HepG2 (cell line): ENCODE measurements at regions not wholly inside any gene's neighbourhood (a gene's known extent, or its start where the extent isn't known, plus 50 kb on each side); places are given as distances from the start of the nearest gene placed in this dataset.
A peak's percentile ranks its signal among the peaks of the same experiment; 100 is the strongest.

Source experiments
- ATF7-NPFF ChIP-seq: sonication (generic); formaldehyde crosslinking; IDR thresholded peaks from 2 replicates; pipeline ENCODE4 v1.8.1; 2023; ENCODE audit warnings: mild to moderate bottlenecking, low read depth, missing genetic modification reagents, moderate library complexity
- CENPT ChIP-seq: sonication (generic); formaldehyde crosslinking; IDR thresholded peaks from 2 replicates; pipeline ENCODE4 v1.8.0; 2022; ENCODE audit warnings: low read depth, mild to moderate bottlenecking, moderate library complexity, missing genetic modification reagents
- DPF2 ChIP-seq: sonication (generic); formaldehyde crosslinking; IDR thresholded peaks from 2 replicates; pipeline ENCODE4 v1.4.0; 2020; ENCODE audit warnings: mild to moderate bottlenecking, low read depth, missing genetic modification reagents, borderline replicate concordance
- FOXA1 ChIP-seq, 2 experiments: fragments of 450-650 bp in 1 of 2; sonication (generic) in 1 of 2; formaldehyde crosslinking in 1 of 2; IDR thresholded peaks; 2 replicates each; pipeline versions ENCODE4 v1.4.0 to v1.6.1; 2016 to 2020; ENCODE audit warnings: missing genetic modification reagents in 1 of 2
- HDAC1 ChIP-seq: sonication (generic); formaldehyde crosslinking; IDR thresholded peaks from 2 replicates; pipeline ENCODE4 v1.5.1; 2020; ENCODE audit warnings: mild to moderate bottlenecking, missing genetic modification reagents
- POLR2A ChIP-seq, 2 experiments: IDR thresholded peaks; 2 replicates each; pipeline ENCODE4 v1.6.1; 2011; ENCODE audit warnings: low read depth in 2 of 2, low read length in 2 of 2, mild to moderate bottlenecking in 1 of 2, moderate library complexity in 1 of 2; ENCODE audit not compliant: insufficient read depth in 1 of 2
- ZFP37 ChIP-seq: sonication (generic); formaldehyde crosslinking; IDR thresholded peaks from 2 replicates; pipeline ENCODE4 v1.4.0; 2020; ENCODE audit warnings: missing genetic modification reagents, borderline replicate concordance
- TF ChIP-seq, protein P1 (sequence below): sonication (generic); formaldehyde crosslinking; IDR thresholded peaks from 2 replicates; pipeline ENCODE4 v1.5.0; 2020; ENCODE audit warnings: mild to moderate bottlenecking, missing genetic modification reagents, moderate library complexity

DNA sequence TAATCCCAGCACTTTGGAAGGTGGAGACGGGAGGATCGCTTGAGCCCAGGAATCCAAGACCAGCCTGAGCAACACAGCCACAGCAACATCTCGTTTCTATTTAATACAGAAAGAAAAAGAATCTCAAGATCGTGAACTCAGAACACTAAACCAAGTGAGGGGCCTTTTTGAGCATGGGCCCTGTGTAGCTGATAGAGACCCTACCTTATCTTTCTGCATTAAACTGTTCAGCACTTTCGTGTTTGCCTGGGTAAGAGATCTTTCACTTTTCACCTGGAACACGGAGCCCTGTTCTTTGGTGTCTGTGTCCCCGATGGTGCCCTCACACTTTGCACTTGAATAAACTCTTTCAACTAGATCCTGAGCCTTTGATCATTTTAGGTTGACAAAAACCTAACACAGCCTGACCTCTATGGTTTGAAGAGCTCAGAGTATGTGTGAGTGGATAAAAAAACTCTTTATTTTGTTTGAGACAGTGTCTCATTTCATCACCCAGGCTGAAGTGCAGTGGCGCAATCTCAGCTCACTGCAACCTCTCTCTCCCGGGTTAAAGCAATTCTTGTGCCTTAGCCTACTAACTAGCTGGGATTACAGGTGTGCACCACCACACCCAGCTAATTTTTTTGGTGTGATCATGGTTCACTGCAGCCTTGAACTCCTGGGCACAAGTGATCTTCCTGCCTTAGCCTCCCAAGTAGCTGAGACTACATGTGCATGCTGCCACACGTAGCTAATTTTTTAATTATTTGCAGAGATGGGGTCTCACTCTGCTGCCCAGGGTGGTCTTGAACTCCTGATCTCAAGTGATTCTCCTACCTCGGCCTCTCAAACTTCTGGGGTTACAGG is 83.8 kb upstream of the GRIN2A start:
- TF ChIP-seq ZFP37 (CRISPR knock-in tag) (peak; percentile 49; the same call in 1 of the 2 replicates), POLR2A (IDR thresholded peaks at IDR 0.05; ENCODE audit: insufficient read depth in 1 of 2, low read depth in 2 of 2, low read length in 2 of 2) (0 out of 4 replicates have a peak, but pooled peaks of 1 of the 2 experiments have one; percentile 17), DPF2 (CRISPR knock-in tag) (peak; percentile 97), FOXA1 (IDR thresholded peaks at IDR 0.05) (no peak), FOXA1 (CRISPR knock-in tag; IDR thresholded peaks at IDR 0.05) (peak; percentile 82), HDAC1 (CRISPR knock-in tag) (peak; percentile 92), CENPT (CRISPR knock-in tag) (no peak), ATF7-NPFF (CRISPR knock-in tag) (peak; percentile 65)
- TF ChIP-seq, protein P1, sequence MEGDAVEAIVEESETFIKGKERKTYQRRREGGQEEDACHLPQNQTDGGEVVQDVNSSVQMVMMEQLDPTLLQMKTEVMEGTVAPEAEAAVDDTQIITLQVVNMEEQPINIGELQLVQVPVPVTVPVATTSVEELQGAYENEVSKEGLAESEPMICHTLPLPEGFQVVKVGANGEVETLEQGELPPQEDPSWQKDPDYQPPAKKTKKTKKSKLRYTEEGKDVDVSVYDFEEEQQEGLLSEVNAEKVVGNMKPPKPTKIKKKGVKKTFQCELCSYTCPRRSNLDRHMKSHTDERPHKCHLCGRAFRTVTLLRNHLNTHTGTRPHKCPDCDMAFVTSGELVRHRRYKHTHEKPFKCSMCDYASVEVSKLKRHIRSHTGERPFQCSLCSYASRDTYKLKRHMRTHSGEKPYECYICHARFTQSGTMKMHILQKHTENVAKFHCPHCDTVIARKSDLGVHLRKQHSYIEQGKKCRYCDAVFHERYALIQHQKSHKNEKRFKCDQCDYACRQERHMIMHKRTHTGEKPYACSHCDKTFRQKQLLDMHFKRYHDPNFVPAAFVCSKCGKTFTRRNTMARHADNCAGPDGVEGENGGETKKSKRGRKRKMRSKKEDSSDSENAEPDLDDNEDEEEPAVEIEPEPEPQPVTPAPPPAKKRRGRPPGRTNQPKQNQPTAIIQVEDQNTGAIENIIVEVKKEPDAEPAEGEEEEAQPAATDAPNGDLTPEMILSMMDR (CRISPR knock-in tag): peak; percentile 28
